ENCODE measurements at regions not wholly inside any gene's neighbourhood (a gene's known extent, or its start where the extent isn't known, plus 50 kb on each side); places are given as distances from the start of the nearest gene placed in this dataset.

DNA sequence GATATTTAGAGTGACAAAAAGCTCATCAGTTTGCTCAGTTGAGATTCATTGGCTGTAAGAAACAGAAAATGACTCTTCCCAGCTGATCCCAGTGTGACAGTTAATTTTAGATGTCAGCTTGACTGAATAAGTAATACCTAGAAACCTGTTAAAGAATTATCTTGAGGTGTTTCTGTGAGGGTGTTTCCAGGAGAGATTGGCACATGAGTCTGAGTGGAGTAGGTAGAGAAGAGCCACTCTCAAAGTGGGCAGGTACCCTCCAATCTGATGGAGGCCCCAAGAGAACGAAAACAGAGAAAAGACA lies 200.8 kb upstream of the BTBD3 start:
- H2AFZ ChIP-seq (ENCODE audit: low read depth, low read length) = no peak overlapping the region
- H3K4me2 ChIP-seq (ENCODE audit: low read length) = no peak overlapping the region
- TF ChIP-seq, protein P1, sequence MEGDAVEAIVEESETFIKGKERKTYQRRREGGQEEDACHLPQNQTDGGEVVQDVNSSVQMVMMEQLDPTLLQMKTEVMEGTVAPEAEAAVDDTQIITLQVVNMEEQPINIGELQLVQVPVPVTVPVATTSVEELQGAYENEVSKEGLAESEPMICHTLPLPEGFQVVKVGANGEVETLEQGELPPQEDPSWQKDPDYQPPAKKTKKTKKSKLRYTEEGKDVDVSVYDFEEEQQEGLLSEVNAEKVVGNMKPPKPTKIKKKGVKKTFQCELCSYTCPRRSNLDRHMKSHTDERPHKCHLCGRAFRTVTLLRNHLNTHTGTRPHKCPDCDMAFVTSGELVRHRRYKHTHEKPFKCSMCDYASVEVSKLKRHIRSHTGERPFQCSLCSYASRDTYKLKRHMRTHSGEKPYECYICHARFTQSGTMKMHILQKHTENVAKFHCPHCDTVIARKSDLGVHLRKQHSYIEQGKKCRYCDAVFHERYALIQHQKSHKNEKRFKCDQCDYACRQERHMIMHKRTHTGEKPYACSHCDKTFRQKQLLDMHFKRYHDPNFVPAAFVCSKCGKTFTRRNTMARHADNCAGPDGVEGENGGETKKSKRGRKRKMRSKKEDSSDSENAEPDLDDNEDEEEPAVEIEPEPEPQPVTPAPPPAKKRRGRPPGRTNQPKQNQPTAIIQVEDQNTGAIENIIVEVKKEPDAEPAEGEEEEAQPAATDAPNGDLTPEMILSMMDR (IDR thresholded peaks at IDR 0.05; ENCODE audit: low read depth, low read length) = no peak
- no peaks in the 10 kb centered on the region for H3K79me2 ChIP-seq (ENCODE audit: low read length)
- no peaks in the 10 kb centered on the region for H3K27me3 ChIP-seq (ENCODE audit: low read depth, low read length)
- no peaks in the 10 kb centered on the region for H3K4me1 ChIP-seq (ENCODE audit: low read length)
- H3K9ac ChIP-seq (ENCODE audit: low read length) = no peak overlapping the region
- no peaks in the 10 kb centered on the region for H3K9me3 ChIP-seq (ENCODE audit: insufficient read depth, low read length)
- H3K27ac ChIP-seq (ENCODE audit: low read length) = no peak overlapping the region
- no peaks in the 10 kb centered on the region for H3K36me3 ChIP-seq (replicated peaks; ENCODE audit: low read depth, low read length)
- H4K20me1 ChIP-seq (ENCODE audit: insufficient read depth, low read length) = no peaks in the 10 kb centered on the region
- no peak overlapping the region for H3K4me3 ChIP-seq (ENCODE audit: low read length)

DNA sequence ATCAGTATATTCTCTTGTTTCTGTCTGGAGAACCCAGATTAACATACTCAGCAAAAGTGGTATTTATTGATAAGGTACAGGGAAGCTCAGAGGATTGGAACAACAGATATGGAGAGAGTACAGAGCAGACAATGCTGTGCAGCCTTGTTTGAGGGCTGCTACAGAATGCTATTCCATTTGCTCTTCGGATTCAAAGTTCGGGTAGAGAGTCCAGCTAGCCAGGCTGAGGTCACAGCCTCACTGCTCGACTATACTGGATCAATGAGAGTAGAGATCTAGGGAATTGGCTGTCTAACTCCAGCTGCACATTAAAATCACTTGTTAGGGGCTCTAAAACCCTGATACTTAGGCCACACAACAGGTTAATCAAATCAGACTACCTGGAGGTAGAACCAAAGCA lies 200.1 kb upstream of the BTBD3 start:
- Histone ChIP-seq H3K27ac (ENCODE audit: low read length) (no peak overlapping the region), H3K4me3 (ENCODE audit: low read length) (no peak overlapping the region), H3K4me2 (ENCODE audit: low read length) (no peak overlapping the region), H3K79me2 (ENCODE audit: low read length) (no peaks in the 10 kb centered on the region), H3K4me1 (ENCODE audit: low read length) (no peaks in the 10 kb centered on the region), H3K27me3 (ENCODE audit: low read depth, low read length) (no peaks in the 10 kb centered on the region; the same call in 1 of the 2 replicates), H3K9ac (ENCODE audit: low read length) (no peak overlapping the region), H3K9me3 (ENCODE audit: insufficient read depth, low read length) (no peaks in the 10 kb centered on the region), H4K20me1 (ENCODE audit: insufficient read depth, low read length) (no peaks in the 10 kb centered on the region), H2AFZ (ENCODE audit: low read depth, low read length) (no peak overlapping the region), H3K36me3 (replicated peaks; ENCODE audit: low read depth, low read length) (no peaks in the 10 kb centered on the region)
- no peak for TF ChIP-seq EZH2phosphoT487 (IDR thresholded peaks at IDR 0.05; ENCODE audit: low read depth)
- TF ChIP-seq, protein P1 (IDR thresholded peaks at IDR 0.05; ENCODE audit: low read depth, low read length) = no peak

DNA sequence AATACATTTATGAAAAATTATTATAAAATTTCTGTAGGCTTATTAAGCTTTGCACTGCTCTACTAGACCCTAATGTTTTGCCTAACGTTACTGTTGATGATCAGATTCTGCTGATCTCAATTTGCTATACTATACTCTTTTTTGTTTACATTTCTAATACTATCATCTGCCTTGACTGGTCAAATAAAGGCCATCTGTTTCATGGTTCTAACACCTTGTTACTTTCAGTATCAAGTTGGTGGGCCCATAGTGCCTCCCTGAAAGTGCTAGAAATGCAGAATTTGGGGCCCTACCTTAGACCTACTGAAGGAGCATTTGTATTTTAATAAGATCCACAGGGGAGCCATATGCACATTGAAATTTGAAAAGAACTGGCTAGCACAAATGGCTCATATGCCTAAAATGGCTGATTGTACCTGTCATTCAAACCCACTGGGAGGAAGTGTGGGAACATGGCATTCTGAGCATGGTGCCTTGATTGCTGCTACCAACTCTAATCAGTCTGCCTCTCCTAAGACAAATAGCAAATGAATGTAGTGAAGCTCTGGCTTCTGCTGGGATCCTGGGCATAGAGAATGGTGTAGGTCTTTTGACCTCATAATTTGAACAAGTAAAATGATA lies 199.1 kb upstream of the BTBD3 start:
- TF ChIP-seq EZH2phosphoT487 (IDR thresholded peaks at IDR 0.05; ENCODE audit: low read depth) = no peak
- TF ChIP-seq, protein P1 (IDR thresholded peaks at IDR 0.05; ENCODE audit: low read depth, low read length) = no peak
- no peaks in the 10 kb centered on the region for H3K9me3 ChIP-seq (ENCODE audit: insufficient read depth, low read length)
- no peaks in the 10 kb centered on the region for H3K4me1 ChIP-seq (ENCODE audit: low read length)
- no peak overlapping the region for H3K4me2 ChIP-seq (ENCODE audit: low read length)
- H3K36me3 ChIP-seq (replicated peaks; ENCODE audit: low read depth, low read length) = no peaks in the 10 kb centered on the region
- no peak overlapping the region for H3K27ac ChIP-seq (ENCODE audit: low read length)
- no peak overlapping the region for H3K4me3 ChIP-seq (ENCODE audit: low read length)
- no peaks in the 10 kb centered on the region; the same call in 1 of the 2 replicates for H3K27me3 ChIP-seq (ENCODE audit: low read depth, low read length)
- H3K79me2 ChIP-seq (ENCODE audit: low read length) = no peaks in the 10 kb centered on the region
- no peak overlapping the region for H3K9ac ChIP-seq (ENCODE audit: low read length)
- H2AFZ ChIP-seq (ENCODE audit: low read depth, low read length) = no peak overlapping the region
- no peaks in the 10 kb centered on the region for H4K20me1 ChIP-seq (ENCODE audit: insufficient read depth, low read length)

DNA sequence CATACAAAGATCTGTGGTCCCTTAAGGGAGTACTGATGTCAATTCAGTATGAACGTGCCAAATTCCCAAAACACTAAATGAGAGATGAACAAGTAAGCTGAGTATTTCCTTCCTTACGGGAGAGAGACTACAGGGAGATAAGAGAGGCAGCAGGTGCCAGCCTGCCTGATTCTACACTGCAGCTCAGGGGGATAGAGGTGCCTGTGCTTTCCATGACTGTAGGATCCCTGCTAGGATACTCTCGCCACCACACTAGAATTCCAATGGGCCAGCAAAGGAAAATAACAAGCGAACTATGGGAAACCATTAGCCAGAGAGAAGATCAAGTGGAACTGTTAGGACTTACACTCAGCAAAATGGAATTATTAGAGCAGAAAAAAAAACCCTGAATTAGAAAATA lies 198.5 kb upstream of the BTBD3 start:
- no peaks in the 10 kb centered on the region; the same call in 1 of the 2 replicates for H3K27me3 ChIP-seq (ENCODE audit: low read depth, low read length)
- no peak overlapping the region for H3K4me3 ChIP-seq (ENCODE audit: low read length)
- no peaks in the 10 kb centered on the region for H4K20me1 ChIP-seq (ENCODE audit: insufficient read depth, low read length)
- no peak for TF ChIP-seq EZH2phosphoT487 (IDR thresholded peaks at IDR 0.05; ENCODE audit: low read depth)
- TF ChIP-seq, protein P1 (IDR thresholded peaks at IDR 0.05; ENCODE audit: low read depth, low read length) = no peak
- H3K4me2 ChIP-seq (ENCODE audit: low read length) = no peak overlapping the region
- no peaks in the 10 kb centered on the region for H3K4me1 ChIP-seq (ENCODE audit: low read length)
- H2AFZ ChIP-seq (ENCODE audit: low read depth, low read length) = no peak overlapping the region
- no peaks in the 10 kb centered on the region for H3K9me3 ChIP-seq (ENCODE audit: insufficient read depth, low read length)
- no peak overlapping the region for H3K27ac ChIP-seq (ENCODE audit: low read length)
- no peaks in the 10 kb centered on the region for H3K36me3 ChIP-seq (replicated peaks; ENCODE audit: low read depth, low read length)
- no peaks in the 10 kb centered on the region for H3K79me2 ChIP-seq (ENCODE audit: low read length)
- H3K9ac ChIP-seq (ENCODE audit: low read length) = no peak overlapping the region

Data from OCI-LY3 (cell line).